H9 (cell line): ENCODE measurements at regions not wholly inside any gene's neighbourhood (a gene's known extent, or its start where the extent isn't known, plus 50 kb on each side); places are given as distances from the start of the nearest gene placed in this dataset.

ENCODE experiments used
- DNase-seq: peaks from one replicate; pipeline ENCODE4 v3.0.0-alpha.2; 2017
- H2AFZ ChIP-seq: one replicate; pipeline ENCODE4 v1.6.1; 2013; ENCODE audit warnings: mild to moderate bottlenecking, low read length, control low read depth, moderate library complexity
- H2AK5ac ChIP-seq: 2 replicates; pipeline ENCODE4 v1.6.1; 2013; ENCODE audit warnings: low read length, control low read depth, mixed read lengths; ENCODE audit not compliant: insufficient read length
- H2BK120ac ChIP-seq: one replicate; pipeline ENCODE4 v1.6.1; 2013; ENCODE audit warnings: low read depth, mild to moderate bottlenecking, low read length, control low read depth, inconsistent platforms; ENCODE audit not compliant: poor library complexity, severe bottlenecking
- H2BK12ac ChIP-seq: 2 replicates; pipeline ENCODE4 v1.6.1; 2013; ENCODE audit warnings: low read length, control low read depth, mixed read lengths, low read depth; ENCODE audit not compliant: insufficient read length
- H2BK15ac ChIP-seq: 2 replicates; pipeline ENCODE4 v1.6.1; 2013; ENCODE audit warnings: low read depth, low read length, control low read depth
- H2BK20ac ChIP-seq: one replicate; pipeline ENCODE4 v1.6.1; 2013; ENCODE audit warnings: low read depth, mild to moderate bottlenecking, low read length, control low read depth, inconsistent platforms; ENCODE audit not compliant: poor library complexity, severe bottlenecking
- H2BK5ac ChIP-seq: 2 replicates; pipeline ENCODE4 v1.6.1; 2013; ENCODE audit warnings: low read length, control low read depth, mixed read lengths; ENCODE audit not compliant: insufficient read length
- H3K14ac ChIP-seq: 2 replicates; pipeline ENCODE4 v1.6.1; 2013; ENCODE audit warnings: low read length, control low read depth; ENCODE audit not compliant: insufficient read depth
- H3K18ac ChIP-seq: 2 replicates; pipeline ENCODE4 v1.6.1; 2013; ENCODE audit warnings: low read depth, mild to moderate bottlenecking, mixed read lengths, low read length, control low read depth; ENCODE audit not compliant: insufficient read length
- H3K23ac ChIP-seq: 2 replicates; pipeline ENCODE4 v1.6.1; 2013; ENCODE audit warnings: low read length, control low read depth, mixed read lengths, low read depth; ENCODE audit not compliant: insufficient read length
- H3K23me2 ChIP-seq: 2 replicates; pipeline ENCODE4 v1.6.1; 2013; ENCODE audit warnings: low read depth, mild to moderate bottlenecking, mixed read lengths, low read length, control low read depth; ENCODE audit not compliant: insufficient read length, poor library complexity, severe bottlenecking
- H3K27ac ChIP-seq: 2 replicates; pipeline ENCODE4 v1.5.1; 2013; ENCODE audit warnings: low read length, control low read depth, mixed read lengths, low read depth; ENCODE audit not compliant: insufficient read length
- H3K27me3 ChIP-seq: 2 replicates; pipeline ENCODE4 v1.6.1; 2013; ENCODE audit warnings: low read length, control low read depth, inconsistent platforms; ENCODE audit not compliant: insufficient read depth
- H3K4ac ChIP-seq: 2 replicates; pipeline ENCODE4 v1.6.1; 2013; ENCODE audit warnings: low read depth, mild to moderate bottlenecking, control low read depth, inconsistent platforms, low read length, moderate library complexity
- H3K4me1 ChIP-seq: 2 replicates; pipeline ENCODE4 v1.6.1; 2013; ENCODE audit warnings: low read length, control low read depth, inconsistent platforms; ENCODE audit not compliant: insufficient read depth
- H3K4me2 ChIP-seq: 2 replicates; pipeline ENCODE4 v1.6.1; 2013; ENCODE audit warnings: low read length, control low read depth, mixed read lengths; ENCODE audit not compliant: insufficient read length, insufficient read depth
- H3K56ac ChIP-seq: 2 replicates; pipeline ENCODE4 v1.6.1; 2013; ENCODE audit warnings: low read depth, mild to moderate bottlenecking, mixed read lengths, low read length, control low read depth; ENCODE audit not compliant: insufficient read length
- H3K79me1 ChIP-seq: 2 replicates; pipeline ENCODE4 v1.6.1; 2013; ENCODE audit warnings: low read depth, mild to moderate bottlenecking, moderate library complexity, low read length, control low read depth, inconsistent platforms; ENCODE audit not compliant: insufficient read depth, poor library complexity, severe bottlenecking
- H3K79me2 ChIP-seq: 2 replicates; pipeline ENCODE4 v1.6.1; 2013; ENCODE audit warnings: low read length, control low read depth, inconsistent platforms; ENCODE audit not compliant: insufficient read depth
- H3K9ac ChIP-seq: 2 replicates; pipeline ENCODE4 v1.6.1; 2013; ENCODE audit warnings: low read length, control low read depth, mixed read lengths; ENCODE audit not compliant: insufficient read length; ENCODE audit errors: extremely low read depth
- H3K9me3 ChIP-seq: one replicate; pipeline ENCODE4 v1.6.1; 2013; ENCODE audit warnings: low read depth, low read length, inconsistent platforms; ENCODE audit not compliant: control insufficient read depth
- H3T11ph ChIP-seq: one replicate; pipeline ENCODE4 v1.6.1; 2013; ENCODE audit warnings: mild to moderate bottlenecking, low read length, control low read depth, inconsistent platforms
- H4K20me1 ChIP-seq: one replicate; pipeline ENCODE4 v1.6.1; 2013; ENCODE audit not compliant: control insufficient read depth, insufficient read length, insufficient read depth
- H4K5ac ChIP-seq: 2 replicates; pipeline ENCODE4 v1.6.1; 2013; ENCODE audit warnings: low read depth, mild to moderate bottlenecking, mixed read lengths, low read length, control low read depth; ENCODE audit not compliant: insufficient read length
- H4K8ac ChIP-seq: replicated peaks from 2 replicates; pipeline ENCODE4 v1.6.1; 2013; ENCODE audit warnings: low read length, control low read depth, mixed read lengths, low read depth; ENCODE audit not compliant: insufficient read length
- H4K91ac ChIP-seq: 2 replicates; pipeline ENCODE4 v1.6.1; 2013; ENCODE audit warnings: low read depth, mild to moderate bottlenecking, moderate library complexity, mixed read lengths, low read length, control low read depth; ENCODE audit not compliant: insufficient read length
- H3K27ac Mint-ChIP-seq, 3 experiments: 2 replicates in 2 of 3; 3 replicates in 1 of 3; pipeline ENCODE4 v1.8.0; 2020 to 2021; ENCODE audit warnings: mixed read lengths in 3 of 3, mild to moderate bottlenecking in 1 of 3, moderate library complexity in 1 of 3
- H3K27me3 Mint-ChIP-seq: 2 replicates; pipeline ENCODE4 v1.8.0; 2021; ENCODE audit warnings: low read depth, mild to moderate bottlenecking, moderate library complexity, mixed read lengths
- H3K36me3 Mint-ChIP-seq, 3 experiments: 2 replicates in 2 of 3; 3 replicates in 1 of 3; pipeline ENCODE4 v1.8.0; 2020 to 2021; ENCODE audit warnings: low read depth in 3 of 3, mixed read lengths in 3 of 3; ENCODE audit not compliant: insufficient read depth in 1 of 3
- H3K4me1 Mint-ChIP-seq, 2 experiments: 2 replicates each; pipeline ENCODE4 v1.8.0; 2020; ENCODE audit warnings: mixed read lengths in 2 of 2
- H3K4me3 Mint-ChIP-seq, 2 experiments: 2 replicates in 1 of 2; 3 replicates in 1 of 2; pipeline ENCODE4 v1.8.0; 2020 to 2021; ENCODE audit warnings: mild to moderate bottlenecking in 2 of 2, mixed read lengths in 2 of 2, moderate library complexity in 1 of 2
- H3K9me3 Mint-ChIP-seq, 2 experiments: 2 replicates in 1 of 2; 3 replicates in 1 of 2; pipeline ENCODE4 v1.8.0; 2020; ENCODE audit warnings: mild to moderate bottlenecking in 2 of 2, mixed read lengths in 2 of 2, moderate library complexity in 1 of 2
- CTCF ChIP-seq: fragments of 200-600 bp; sonication (generic); conservative IDR thresholded peaks from 3 replicates; pipeline ENCODE4 v1.8.0; 2021; ENCODE audit warnings: antibody characterized with exemption, mild to moderate bottlenecking
- WGBS: extraction: QIAGEN DNeasy Blood & Tissue Kit; methylation state at CpG from one replicate; pipeline ENCODE4 v1.1.7; 2013; ENCODE audit warnings: missing lambda C conversion rate, low lambda C conversion rate, mixed read lengths; ENCODE audit not compliant: insufficient read length; ENCODE audit errors: extremely low coverage; 5-methylcytosine and 5-hydroxymethylcytosine counted together

DNA sequence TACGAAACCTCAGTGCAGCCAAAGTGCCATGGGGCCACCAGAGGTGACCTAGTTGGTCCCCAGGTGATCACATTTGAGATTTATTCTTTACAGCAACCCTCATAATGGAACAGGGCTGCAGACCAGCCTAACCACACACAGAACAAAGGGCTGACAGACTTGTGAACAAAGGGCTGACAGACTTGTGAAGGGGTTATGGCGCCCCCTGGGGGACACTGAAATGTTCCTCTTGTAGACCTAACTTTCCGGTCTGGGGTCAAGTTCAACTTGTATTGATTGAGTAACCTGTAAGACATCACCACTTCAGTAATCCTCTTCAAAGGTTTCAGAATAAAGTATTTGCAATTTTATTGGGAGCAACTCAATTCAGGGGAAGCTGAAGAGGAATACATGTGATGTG lies 175.9 kb upstream of the RPS6KA3 start:
- Mint-ChIP-seq H3K4me1 (no peaks in the 10 kb centered on the region), H3K27ac (no peak overlapping the region), H3K9me3 (peaks cover 52 to 53% of the 10 kb centered on the region in 2 experiments), H3K4me3 (no peak overlapping the region), H3K36me3 (peaks cover 0 to 3% (median 0%) of the 10 kb centered on the region in 3 experiments; a peak in 1 of 7 replicates), H3K27me3 (no peaks in the 10 kb centered on the region; the same call in none of the 2 replicates)
- H3T11ph ChIP-seq: no peak overlapping the region
- H3K18ac ChIP-seq: no peak overlapping the region
- H2BK5ac ChIP-seq: no peak overlapping the region
- H4K8ac ChIP-seq: no peak overlapping the region
- H3K4ac ChIP-seq: no peak overlapping the region
- no peaks in the 10 kb centered on the region for H3K23me2 ChIP-seq
- H2BK120ac ChIP-seq: no peak overlapping the region
- TF ChIP-seq CTCF: peak; percentile 76
- H2AK5ac ChIP-seq: no peak overlapping the region
- H3K79me1 ChIP-seq: no peaks in the 10 kb centered on the region
- H4K20me1 ChIP-seq: no peaks in the 10 kb centered on the region
- H3K56ac ChIP-seq: no peak overlapping the region
- no CpG with 5 or more reads among the region's 3 CpGs for WGBS
- no peaks in the 10 kb centered on the region for H3K27me3 ChIP-seq
- H3K23ac ChIP-seq: no peak overlapping the region
- no peak overlapping the region for H2AFZ ChIP-seq
- no peak overlapping the region for H3K27ac ChIP-seq
- H2BK20ac ChIP-seq: no peak overlapping the region
- H3K9ac ChIP-seq: no peak overlapping the region
- DNase-seq: peak; percentile 74
- H3K4me2 ChIP-seq: no peak overlapping the region
- no peak overlapping the region for H2BK15ac ChIP-seq
- H4K5ac ChIP-seq: no peak overlapping the region
- no peak overlapping the region for H3K14ac ChIP-seq
- peaks cover 43% of the 10 kb centered on the region for H3K9me3 ChIP-seq
- H4K91ac ChIP-seq: no peak overlapping the region
- no peak overlapping the region for H2BK12ac ChIP-seq
- no peaks in the 10 kb centered on the region for H3K4me1 ChIP-seq
- no peaks in the 10 kb centered on the region for H3K79me2 ChIP-seq
